ENCODE measurements at regions not wholly inside any gene's neighbourhood (a gene's known extent, or its start where the extent isn't known, plus 50 kb on each side); places are given as distances from the start of the nearest gene placed in this dataset.
A peak's percentile ranks its signal among the peaks of the same experiment; 100 is the strongest.

- H3K4me1 ChIP-seq = no peaks in the 10 kb centered on the region
- no peaks in the 10 kb centered on the region for H3K36me3 ChIP-seq
- no peak overlapping the region for H3K4me3 ChIP-seq
- no peak for TF ChIP-seq CTCF (IDR thresholded peaks at IDR 0.05)
- peaks cover 0 to 8% of the 10 kb centered on the region in 2 donors for H3K9me3 ChIP-seq
- H3K27ac ChIP-seq = no peak overlapping the region
- DNase-seq = no peak
- intact Hi-C loops (cut with DNase I) = no loop called here
- H3K27me3 ChIP-seq = no peaks in the 10 kb centered on the region
- ATAC-seq = peak; percentile 41
Observed at GRCh38 chr10:47231414-47231813, 68.6 kb upstream of the GDF10 start.

GRCh38 chr10:47233631-47234030, 66.4 kb upstream of the GDF10 start:
- ATAC-seq (no peak), DNase-seq (no peak)
- no peaks in the 10 kb centered on the region for H3K4me1 ChIP-seq
- H3K4me3 ChIP-seq = no peak overlapping the region
- TF ChIP-seq CTCF (IDR thresholded peaks at IDR 0.05) = no peak
- intact Hi-C loops (cut with DNase I) = no loop called here
- no peaks in the 10 kb centered on the region for H3K36me3 ChIP-seq
- peaks cover 0 to 11% of the 10 kb centered on the region in 2 donors for H3K9me3 ChIP-seq
- H3K27ac ChIP-seq = no peak overlapping the region
- no peaks in the 10 kb centered on the region for H3K27me3 ChIP-seq

- Histone ChIP-seq H3K27ac (no peak overlapping the region), H3K4me1 (no peaks in the 10 kb centered on the region), H3K9me3 (peaks cover 0 to 4% of the 10 kb centered on the region in 2 donors), H3K36me3 (no peaks in the 10 kb centered on the region), H3K4me3 (no peak overlapping the region), H3K27me3 (no peaks in the 10 kb centered on the region)
- ATAC-seq = no peak
- intact Hi-C loops (cut with DNase I) = no loop called here
- TF ChIP-seq CTCF (IDR thresholded peaks at IDR 0.05) = no peak
- DNase-seq = no peak
Observed at GRCh38 chr10:47235484-47235883, 64.5 kb upstream of the GDF10 start.

GRCh38 chr10:47237316-47238260, 62.4 kb upstream of the GDF10 start:
- Histone ChIP-seq H3K4me3 (no peak overlapping the region), H3K9me3 (peaks cover 0 to 4% of the 10 kb centered on the region in 2 donors), H3K27ac (no peak overlapping the region), H3K36me3 (no peaks in the 10 kb centered on the region), H3K27me3 (no peaks in the 10 kb centered on the region), H3K4me1 (no peaks in the 10 kb centered on the region)
- ATAC-seq = no peak
- DNase-seq = no peak
- intact Hi-C loops (cut with DNase I) = no loop called here
- no peak for TF ChIP-seq CTCF (IDR thresholded peaks at IDR 0.05)

GRCh38 chr10:47238331-47239095, 61.5 kb upstream of the GDF10 start:
- TF ChIP-seq CTCF (IDR thresholded peaks at IDR 0.05) = no peak
- H3K9me3 ChIP-seq = peaks cover 0 to 4% of the 10 kb centered on the region in 2 donors
- DNase-seq (no peak), ATAC-seq (no peak)
- no peaks in the 10 kb centered on the region for H3K36me3 ChIP-seq
- H3K27ac ChIP-seq = no peak overlapping the region
- intact Hi-C loops (cut with DNase I) = no loop called here
- no peaks in the 10 kb centered on the region for H3K4me1 ChIP-seq
- no peaks in the 10 kb centered on the region for H3K27me3 ChIP-seq
- H3K4me3 ChIP-seq = no peak overlapping the region
